ENCODE measurements at regions not wholly inside any gene's neighbourhood (a gene's known extent, or its start where the extent isn't known, plus 50 kb on each side); places are given as distances from the start of the nearest gene placed in this dataset.

DNA sequence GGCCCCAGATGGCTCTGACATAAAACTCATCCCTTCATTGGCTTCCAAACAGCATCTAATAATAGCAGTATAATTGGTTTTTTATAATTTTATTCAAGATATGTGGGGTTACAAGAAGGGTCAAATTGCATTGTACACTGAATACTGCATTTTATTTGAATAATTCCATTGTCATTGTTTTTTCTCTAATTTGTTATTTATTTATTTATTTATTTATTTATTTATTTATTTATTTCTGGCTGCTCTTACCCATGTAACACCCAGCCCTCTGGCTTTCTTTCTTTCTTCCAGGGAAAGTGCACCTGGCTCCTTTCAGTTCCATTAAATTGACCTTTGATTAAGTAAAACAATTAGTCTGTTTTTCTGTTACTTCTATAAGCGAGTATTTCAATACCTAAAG, 210.1 kb downstream of the CDH9 start:
- DNase-seq (ENCODE audit: insufficient read length, low spot score) (no peak), FAIRE-seq (no peak)

DNA sequence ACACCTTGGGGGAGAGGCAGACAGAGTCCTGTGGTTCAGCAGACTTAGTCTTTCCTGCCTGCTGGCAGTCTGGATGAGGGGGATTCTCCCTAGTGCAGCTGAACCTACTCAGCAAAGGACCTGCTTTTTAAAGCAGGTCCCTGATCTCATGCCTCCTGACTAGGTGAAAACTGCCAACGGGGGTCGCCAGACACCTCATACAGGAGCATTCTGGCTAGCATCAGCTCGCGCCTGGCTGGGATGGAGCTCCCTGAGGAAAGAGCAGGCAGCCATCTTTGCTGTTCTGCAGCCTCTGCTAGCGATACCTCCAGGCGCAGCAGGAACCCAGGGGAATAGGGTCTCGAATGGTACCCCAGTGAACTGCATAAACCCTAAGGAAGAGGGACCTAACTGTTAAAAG, 225.2 kb downstream of the CDH9 start:
- FAIRE-seq, result no peak
- DNase-seq (ENCODE audit: insufficient read length, low spot score), result no peak

GRCh38 chr5:26812714-26813113, 225.7 kb downstream of the CDH9 start:
- FAIRE-seq (no peak), DNase-seq (ENCODE audit: insufficient read length, low spot score) (no peak)

DNA sequence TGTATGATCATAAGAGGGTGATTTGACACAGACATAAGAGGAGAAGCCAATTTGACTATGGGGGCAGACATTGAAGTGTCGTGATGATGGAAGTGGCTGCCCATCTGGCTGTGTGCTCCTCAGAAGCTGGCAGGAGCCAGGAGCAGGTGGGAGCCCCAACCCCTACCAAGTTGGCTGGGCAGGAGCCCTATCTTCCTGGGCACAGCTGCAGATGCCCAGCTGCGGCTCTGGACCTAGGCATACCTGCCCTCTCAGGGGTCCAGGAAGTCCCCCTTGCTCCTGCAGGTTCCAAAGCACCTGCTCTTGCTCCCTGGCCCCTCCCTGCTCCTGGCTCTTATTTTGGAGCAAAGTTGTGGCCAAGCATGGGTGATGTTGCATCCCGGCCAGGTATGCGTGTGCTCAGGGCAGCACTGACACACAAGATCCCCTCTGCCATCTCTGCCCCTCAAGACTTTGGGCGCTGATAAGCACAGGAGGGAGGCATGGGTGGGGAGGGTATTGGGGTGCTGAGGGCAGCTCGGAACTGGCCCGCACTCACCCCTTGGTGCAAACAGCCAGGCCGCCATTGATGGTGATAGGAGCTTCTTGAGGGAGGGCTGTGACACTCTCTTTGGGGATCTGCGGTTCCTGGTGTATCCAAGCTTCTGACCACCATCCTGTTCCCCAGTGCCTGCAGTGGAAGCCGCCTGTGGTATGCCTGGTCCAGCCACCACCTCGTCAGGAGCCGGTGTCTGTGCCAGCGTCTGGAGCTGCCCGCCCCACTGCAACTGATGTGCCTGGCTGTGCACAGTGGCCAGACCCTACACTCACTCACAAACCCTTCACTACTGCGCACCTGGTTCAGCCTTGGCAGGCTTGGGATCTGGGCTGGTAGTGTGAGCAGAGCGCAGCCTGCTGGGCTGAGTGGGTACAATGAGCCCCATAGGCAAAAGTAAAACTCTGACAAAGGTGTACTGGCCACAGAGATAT, 230.9 kb downstream of the CDH9 start:
- FAIRE-seq, result no peak

DNA sequence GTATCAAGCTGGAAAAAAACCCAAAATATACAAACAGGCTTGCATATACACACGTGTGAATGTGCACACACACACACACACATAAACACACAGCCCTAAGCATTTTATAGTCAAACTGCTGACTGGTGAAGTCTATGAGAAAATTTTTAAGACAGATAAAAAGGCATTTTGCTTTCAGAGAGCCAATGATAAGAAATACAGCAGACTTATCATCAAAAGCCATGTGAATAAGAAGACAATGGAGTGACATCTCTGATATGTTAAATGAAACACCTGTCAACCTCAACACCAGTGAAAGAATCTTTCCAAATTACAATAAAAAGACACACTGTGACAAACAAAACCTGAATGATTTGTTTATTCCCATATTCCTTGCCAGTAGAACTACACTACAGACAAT, 233.3 kb downstream of the CDH9 start:
- no peak for FAIRE-seq
- DNase-seq (ENCODE audit: insufficient read length, low spot score), result no peak

More for the DNA sequence above, 230.9 kb downstream of the CDH9 start:
- no peak for DNase-seq (ENCODE audit: insufficient read length, low spot score)

- DNase-seq (ENCODE audit: insufficient read length, low spot score), result no peak
- FAIRE-seq, result no peak
Measured at GRCh38 chr5:26802944-26803343, 235.4 kb downstream of the CDH9 start.

GRCh38 chr5:26791433-26791832, 247.0 kb downstream of the CDH9 start:
- DNase-seq (ENCODE audit: insufficient read length, low spot score) (no peak), FAIRE-seq (no peak)

DNA sequence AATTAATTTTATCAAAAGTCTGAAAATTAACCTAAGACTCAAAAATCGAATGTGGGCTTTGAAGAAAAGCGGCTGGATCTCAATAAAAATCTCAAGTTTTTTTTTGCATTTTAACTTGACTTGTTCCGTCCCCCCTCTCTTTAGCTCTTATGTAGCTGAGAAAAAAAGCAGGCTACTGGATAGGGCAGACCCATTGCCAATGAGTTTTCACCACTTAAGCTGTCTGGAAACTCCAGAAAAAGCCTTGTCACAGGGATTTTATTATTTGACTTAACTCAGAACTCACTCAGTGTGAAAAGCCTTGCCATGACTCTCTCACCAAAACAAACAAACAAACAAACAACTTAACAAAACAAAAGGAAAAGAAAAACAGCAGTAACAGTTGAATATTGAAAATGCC, 247.4 kb downstream of the CDH9 start:
- FAIRE-seq, result no peak
- DNase-seq (ENCODE audit: insufficient read length, low spot score), result no peak

DNA sequence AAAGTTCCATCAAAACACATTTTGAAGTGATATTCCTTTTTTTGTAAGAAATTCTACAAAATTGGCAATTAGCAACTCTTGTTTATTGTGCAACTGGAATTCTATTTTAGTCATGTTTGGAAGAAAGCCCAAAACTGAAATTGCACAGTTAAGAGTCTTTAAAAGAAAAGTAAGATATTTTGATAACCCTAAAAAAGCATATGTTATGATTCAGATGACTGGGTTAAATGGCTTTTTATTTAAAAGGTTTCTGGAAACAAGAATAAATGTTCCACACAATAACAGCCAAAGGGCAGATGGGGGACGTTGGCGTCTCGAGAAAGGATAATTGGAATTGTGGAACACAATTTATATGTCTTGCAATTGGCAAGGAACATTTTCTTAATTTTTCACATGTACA, 275.2 kb downstream of the CDH9 start:
- FAIRE-seq, result no peak
- DNase-seq (ENCODE audit: insufficient read length, low spot score), result no peak

- FAIRE-seq (no peak), DNase-seq (ENCODE audit: insufficient read length, low spot score) (no peak)
Measured at GRCh38 chr5:26761446-26761845, 276.9 kb downstream of the CDH9 start.

GRCh38 chr5:26761045-26761444, 277.3 kb downstream of the CDH9 start:
- DNase-seq (ENCODE audit: insufficient read length, low spot score), result no peak

GRCh38 chr5:26757941-26758340, 280.4 kb downstream of the CDH9 start:
- no peak for FAIRE-seq
- no peak for DNase-seq (ENCODE audit: insufficient read length, low spot score)

More at GRCh38 chr5:26761045-26761444, 277.3 kb downstream of the CDH9 start:
- no peak for FAIRE-seq

DNA sequence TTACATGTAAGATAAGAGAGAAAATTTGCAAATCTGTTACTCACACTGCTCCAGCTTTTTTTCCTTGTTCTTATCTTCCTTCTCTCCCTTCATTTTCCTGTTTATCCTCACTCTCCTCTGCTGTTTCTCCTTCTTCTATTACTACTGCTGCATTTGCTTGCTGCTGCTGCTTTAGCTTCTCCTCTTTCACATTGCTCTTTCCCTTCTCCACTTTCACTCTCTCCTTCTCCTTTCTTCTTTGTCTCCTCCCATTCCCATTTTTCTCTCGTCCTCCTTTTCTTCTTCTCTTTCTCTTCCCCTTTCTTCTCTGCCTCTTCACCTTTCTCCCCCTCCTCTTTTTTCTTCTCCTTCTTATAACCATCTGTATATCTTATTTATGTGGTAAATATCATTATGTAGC, 288.6 kb downstream of the CDH9 start:
- DNase-seq (ENCODE audit: insufficient read length, low spot score), result no peak
- FAIRE-seq, result no peak

GRCh38 chr5:26740182-26740581, 298.2 kb downstream of the CDH9 start:
- FAIRE-seq, result no peak
- no peak for DNase-seq (ENCODE audit: insufficient read length, low spot score)

- FAIRE-seq (no peak), DNase-seq (ENCODE audit: insufficient read length, low spot score) (no peak)
Measured at GRCh38 chr5:26737348-26738265, 300.8 kb downstream of the CDH9 start.

GRCh38 chr5:26727916-26728315, 310.5 kb downstream of the CDH9 start:
- FAIRE-seq (no peak), DNase-seq (ENCODE audit: insufficient read length, low spot score) (no peak)

- DNase-seq (ENCODE audit: insufficient read length, low spot score), result no peak
- no peak for FAIRE-seq
Measured at GRCh38 chr5:26719803-26720202, 318.6 kb downstream of the CDH9 start.

DNA sequence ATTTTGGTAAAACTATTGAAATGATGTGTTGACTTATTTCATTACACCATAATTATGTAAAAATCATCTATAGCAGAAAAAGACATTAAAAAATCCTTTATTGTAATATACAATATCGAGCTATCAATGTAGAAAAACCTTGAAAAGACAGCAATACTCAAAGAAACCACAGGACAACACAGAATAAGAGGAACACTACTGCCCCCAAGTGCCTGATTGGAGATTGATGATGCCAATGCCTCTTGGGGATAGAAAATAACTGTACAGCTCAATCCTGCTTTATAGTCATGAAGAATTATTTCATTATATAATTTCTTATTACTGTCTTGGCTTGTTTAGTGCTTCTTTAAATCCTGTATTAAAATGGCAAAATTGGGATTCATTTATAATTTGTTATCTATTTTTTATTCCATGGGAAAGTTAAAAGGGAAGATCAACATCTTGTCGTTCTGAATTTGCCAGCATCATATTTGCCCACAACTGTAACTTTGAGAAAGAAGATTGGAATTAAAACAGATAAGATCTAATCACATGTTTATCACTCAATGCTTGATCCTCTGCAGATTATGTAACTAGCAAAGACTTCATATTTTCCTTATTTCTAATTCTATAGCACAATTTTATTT, 337.5 kb downstream of the CDH9 start:
- DNase-seq (ENCODE audit: insufficient read length, low spot score) (no peak), FAIRE-seq (no peak)

- DNase-seq (ENCODE audit: insufficient read length, low spot score) (no peak), FAIRE-seq (no peak)
Measured at GRCh38 chr5:26692952-26693351, 345.4 kb downstream of the CDH9 start.

DNA sequence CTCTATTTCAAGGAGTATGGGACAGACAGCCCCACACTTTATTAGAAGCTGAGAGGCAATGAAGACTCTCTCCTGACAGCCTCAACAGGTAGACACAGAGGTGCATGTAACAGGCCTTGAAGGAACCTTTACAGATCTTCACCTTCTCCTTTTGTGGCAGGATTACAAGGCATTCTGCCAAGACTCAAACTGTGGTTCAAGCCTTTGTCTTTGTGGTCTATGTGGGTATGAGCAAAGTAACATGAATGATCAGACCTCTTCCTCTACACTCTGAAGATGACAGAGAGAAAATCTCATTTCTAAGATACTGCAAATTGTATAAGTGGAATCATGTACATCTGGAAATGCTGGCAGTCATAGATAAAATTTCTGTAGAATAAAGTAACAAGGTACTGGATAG, 346.9 kb downstream of the CDH9 start:
- DNase-seq (ENCODE audit: insufficient read length, low spot score) (no peak), FAIRE-seq (no peak)

- FAIRE-seq (no peak), DNase-seq (ENCODE audit: insufficient read length, low spot score) (no peak)
Measured at GRCh38 chr5:26690511-26690910, 347.9 kb downstream of the CDH9 start.
